ENCODE measurements at regions not wholly inside any gene's neighbourhood (a gene's known extent, or its start where the extent isn't known, plus 50 kb on each side); places are given as distances from the start of the nearest gene placed in this dataset.

DNA sequence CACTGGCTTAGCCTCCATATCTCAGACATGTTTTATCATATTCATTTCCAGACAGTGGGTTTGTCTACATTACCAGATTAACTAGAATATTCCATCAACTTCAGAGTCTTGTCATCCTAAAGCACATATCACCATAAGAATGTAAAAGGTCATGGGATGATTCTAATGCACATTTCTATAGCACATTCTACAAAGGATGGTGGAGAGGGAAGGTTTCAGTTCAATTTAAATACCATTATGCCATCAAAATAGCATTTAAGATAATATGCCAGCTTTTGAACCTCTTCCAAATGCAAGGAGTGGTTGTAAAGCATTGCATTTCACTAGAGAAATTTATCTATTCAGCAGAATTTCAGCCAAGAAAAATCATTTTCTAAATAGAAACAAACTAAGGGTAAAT, 970.5 kb downstream of the TTLL7 start:
- no peak for DNase-seq (ENCODE audit: low spot score)

DNA sequence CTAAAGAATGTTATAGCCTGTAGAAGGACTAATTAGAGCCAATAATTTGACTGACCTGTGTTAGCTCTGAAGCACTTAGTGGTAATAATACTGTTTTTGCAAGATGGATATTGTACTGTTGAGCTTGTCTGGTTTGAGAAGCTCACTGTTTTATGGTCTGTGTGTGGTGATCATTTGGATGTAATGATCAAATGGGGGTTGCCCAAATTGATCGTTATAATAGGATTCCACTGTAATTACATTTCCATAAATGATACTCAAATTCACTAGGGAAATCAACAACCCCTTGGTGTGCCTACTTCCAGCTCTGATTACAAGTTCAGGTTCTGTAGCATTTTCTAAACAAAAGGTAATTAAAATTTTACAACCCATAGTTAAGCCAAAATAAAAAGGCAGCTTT, 971.4 kb downstream of the TTLL7 start:
- DNase-seq (ENCODE audit: low spot score) = no peak

DNA sequence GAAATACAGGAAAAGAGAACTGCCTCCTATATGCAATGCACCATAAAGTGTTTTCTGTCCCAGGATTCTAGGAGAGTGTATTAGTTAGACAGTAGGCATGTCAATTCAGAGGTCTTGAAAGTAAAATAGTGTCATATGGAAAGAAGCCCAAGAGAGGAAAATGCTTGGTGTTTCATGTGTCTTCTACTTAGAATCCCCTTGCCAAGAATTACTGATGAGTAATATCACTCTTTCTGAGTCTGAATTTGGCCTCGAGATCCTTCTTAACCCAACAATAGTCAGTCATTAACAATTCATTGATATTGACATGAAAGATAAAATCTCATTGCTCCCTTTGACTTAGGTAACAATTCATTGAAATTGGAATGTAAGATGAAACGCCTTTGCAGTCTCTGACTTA, 972.2 kb downstream of the TTLL7 start:
- no peak for DNase-seq (ENCODE audit: low spot score)

DNA sequence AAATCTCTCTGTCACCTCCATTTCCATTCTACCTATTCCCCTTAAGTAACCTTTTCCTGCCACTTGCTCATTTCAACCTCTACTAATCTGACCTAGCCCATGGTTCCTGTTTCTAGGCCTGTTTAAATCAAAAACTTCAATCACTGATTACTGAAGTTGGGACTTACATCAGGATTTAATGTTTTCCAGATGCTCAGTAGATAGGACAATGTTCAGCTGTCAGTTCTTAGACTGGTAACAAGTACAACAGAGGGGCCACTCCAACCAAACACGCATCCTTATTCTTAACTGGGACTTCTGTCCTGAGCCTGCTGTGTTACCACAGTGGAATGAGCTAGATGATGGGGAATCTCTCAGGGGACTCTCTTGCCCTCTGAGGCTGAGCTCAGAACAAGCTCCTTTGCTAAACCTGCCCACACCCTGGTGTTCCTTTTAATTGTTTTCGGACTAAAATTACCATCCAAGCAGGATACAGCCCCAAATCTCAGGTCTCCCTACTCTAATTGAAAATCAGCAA, 974.6 kb downstream of the TTLL7 start:
- DNase-seq (ENCODE audit: low spot score) = no peak

DNA sequence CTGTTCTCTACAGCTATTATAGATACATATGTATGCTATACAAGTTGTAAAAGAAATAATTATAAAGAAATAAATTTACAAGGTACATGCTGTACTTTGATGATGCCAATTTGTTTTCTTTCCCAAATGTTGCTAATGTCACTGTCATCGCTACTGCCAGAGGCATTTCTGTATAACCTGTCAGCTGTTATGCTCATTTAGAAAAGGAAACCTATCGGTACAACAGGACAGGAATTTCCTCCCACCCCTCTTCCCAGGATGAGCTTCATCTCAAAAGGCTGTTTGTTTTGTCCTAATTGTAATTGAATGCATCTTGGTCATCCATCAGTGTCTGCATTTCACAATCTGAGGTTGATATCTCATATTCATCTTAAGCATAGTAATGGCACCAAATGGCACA, 975.7 kb downstream of the TTLL7 start:
- no peak for DNase-seq (ENCODE audit: low spot score)

DNA sequence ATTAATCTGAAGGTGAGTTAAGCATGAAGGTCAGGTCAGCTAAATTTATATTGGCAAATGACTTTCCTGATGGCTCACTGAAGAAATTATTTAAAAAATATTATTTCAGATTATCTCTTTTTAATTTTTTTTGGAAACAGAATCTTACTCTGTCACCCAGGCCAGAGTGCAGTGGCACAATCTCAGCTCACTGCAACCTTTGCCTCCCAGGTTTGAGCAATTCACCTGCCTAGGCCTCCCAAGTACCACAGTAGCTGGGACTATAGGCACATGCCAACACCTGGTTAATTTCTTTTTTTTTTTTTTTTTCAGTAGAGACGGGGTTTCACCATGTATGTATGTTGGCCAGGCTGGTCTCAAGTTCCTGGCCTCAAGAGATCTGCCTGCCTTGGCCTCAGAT, 976.7 kb downstream of the TTLL7 start:
- DNase-seq (ENCODE audit: low spot score) = no peak

DNA sequence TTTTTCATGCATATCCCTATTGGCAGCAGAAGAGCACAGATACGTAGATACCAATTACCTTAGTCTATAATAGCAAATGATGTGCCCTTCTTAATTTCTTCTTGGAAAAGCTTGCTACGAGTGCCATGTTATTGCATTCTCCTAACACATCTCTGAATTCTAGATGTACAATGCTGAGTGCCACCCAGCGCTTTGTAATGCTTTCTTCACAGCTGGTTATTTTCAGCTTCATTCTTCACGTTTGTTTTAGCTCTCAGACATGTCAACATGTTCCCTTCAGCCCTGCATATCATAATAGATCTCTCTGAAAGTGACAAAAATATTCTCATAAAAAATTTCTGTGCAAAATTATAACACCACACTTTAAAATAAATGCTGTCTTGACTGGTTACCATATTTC, 981.2 kb downstream of the TTLL7 start:
- no peak for DNase-seq (ENCODE audit: low spot score)

DNA sequence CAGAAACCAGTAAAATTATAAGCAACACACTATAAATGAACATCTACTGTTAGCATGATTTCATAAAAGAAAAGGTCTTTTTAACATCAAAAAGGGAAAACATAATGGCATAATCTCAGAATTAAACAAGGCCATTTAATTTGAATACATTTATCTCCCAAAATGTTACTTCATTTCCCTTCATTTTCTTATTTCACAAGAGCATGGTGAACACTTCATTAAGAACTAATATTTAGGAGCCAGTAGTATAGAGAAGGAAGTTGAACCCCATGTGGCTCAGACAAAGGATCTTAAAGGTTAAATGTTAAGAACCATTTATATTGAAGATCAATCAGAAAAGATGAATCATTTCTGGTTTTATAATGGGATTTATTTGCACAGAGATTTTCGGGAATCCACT, 981.7 kb downstream of the TTLL7 start:
- DNase-seq (ENCODE audit: low spot score) = no peak

DNA sequence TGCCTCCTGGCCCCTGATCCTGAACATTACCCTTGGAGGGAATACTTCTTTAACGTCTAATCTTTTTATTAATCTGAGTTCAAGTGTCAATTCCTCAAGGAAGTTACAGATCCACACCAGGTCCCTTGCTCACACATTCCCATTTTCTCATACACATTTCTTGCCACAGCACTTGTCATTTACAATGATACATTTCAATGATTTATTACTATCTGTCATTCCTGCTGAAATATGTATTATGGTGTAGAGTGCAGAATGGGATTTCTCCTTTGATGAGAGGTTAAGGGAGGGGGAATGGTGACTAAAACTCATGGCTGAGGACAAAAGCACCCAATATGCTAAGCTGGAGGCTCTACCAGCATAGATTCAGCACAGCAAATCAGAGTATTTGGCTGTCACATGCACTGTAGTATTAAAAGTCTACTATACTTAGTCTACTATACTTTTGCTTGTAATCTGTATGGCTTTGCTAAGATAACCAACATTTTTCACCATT, 982.5 kb downstream of the TTLL7 start:
- no peak for DNase-seq (ENCODE audit: low spot score)

DNA sequence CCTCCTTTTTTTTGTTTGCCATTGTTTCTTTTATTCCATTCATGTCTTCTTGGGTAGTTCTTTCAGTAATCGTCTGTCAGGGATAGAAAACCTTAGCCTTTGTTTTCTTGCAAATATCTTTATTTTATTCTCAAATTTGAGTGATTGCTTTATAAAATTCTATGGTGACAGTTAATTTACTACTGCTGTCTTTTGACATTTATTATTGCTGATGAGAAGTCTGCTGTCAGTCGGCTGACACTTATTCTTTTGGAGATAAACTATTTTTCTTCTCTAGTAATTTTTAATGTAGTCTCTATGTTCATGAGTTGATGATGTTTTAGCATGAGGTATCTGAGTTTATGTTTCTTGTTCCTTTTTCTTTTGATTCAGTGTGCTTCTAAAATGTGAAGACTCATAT, 983.8 kb downstream of the TTLL7 start:
- DNase-seq (ENCODE audit: low spot score) = no peak

DNA sequence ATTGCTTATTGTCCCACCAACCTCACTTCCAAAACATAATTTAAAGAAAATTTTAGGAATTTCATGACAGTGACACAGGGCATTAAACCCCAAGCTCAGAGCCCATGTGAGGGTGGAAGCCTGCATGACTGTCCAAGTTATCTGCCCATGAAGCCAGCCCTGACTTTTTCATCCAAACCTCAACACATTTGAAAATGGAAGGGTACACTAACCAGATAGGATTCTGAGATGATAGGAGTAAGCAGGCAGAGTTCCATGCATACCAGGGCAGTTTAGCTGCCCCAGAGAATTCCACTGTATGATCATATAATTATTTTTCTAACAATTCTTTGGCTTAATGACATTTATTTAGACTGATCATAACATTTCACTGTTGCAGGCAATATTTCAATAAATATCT, 986.0 kb downstream of the TTLL7 start:
- DNase-seq (ENCODE audit: low spot score) = no peak

DNA sequence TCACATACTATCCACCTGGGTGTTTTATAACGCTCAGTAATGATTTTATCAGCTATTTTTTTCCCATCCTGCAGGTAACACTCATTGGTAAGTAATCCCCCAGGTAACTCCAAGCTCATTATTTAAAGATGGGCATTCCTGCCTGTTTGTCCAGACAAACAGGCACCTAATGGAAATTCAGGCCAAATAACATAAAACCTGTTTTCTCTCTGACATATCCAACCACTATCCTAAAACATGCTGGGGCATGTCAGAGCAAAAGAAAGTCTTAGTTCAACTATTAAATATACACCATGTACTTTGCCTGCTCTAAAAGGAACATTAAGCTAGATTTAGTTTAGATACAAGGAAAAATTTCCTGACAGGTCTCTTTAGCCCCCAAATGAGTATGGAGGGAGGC, 987.7 kb downstream of the TTLL7 start:
- DNase-seq (ENCODE audit: low spot score) = no peak

DNA sequence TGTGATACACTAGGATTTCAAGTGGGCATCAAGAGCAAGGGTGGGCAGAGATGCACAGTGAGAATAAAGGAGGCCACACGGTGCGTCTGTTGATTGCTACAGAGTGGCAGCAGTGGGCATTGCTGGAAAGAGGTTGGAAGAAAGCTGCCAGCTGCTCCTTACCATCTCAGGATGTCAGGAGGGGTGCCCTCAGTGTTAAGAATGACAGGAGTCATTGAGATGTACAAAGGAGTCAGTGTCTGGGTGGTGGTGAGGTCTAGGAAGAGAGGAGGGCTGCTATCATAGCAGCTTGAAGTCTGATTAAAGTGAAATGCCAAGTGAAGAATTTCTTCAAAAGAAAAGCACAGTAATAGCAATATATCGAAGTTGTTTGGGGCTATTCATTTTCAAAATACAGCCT, 992.7 kb downstream of the TTLL7 start:
- no peak for DNase-seq (ENCODE audit: low spot score)

DNA sequence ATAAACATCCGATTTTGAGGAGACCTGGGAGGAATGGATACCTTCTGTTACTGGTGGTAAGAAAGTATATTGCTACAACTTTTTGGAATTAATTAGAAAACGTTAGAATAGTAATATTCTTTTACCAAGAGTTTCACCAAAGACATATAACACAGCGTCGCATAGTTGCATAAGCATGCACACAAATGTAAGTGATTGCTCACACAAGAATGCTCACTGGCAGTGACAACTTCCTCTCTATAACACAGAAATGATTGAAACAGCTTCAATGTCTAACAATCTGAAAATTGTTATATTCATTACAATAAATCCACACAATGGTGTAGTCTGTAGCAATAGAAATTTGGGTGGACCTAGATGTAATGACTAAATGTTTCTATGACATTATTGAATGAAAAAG, 998.6 kb downstream of the TTLL7 start:
- no peak for DNase-seq (ENCODE audit: low spot score)

DNA sequence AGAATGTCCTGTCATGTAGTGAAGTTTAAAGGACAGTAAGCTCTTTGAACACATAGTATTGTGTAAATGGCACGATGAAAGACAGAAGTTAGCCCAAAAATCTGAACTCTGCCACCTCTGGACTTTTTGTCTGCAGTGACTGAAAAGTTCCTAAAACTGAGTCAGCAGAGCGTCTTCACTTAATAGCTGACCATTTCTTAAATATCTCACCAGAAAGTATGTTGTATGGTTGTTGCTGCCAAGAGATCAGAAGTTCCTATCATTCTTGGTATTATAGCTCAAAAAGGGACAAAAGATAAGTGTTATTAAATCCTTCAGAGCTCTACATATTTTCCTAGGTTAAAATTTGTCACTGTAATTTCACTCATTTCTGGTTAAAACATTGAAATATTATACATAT, 1003.0 kb downstream of the TTLL7 start:
- DNase-seq (ENCODE audit: low spot score) = no peak

DNA sequence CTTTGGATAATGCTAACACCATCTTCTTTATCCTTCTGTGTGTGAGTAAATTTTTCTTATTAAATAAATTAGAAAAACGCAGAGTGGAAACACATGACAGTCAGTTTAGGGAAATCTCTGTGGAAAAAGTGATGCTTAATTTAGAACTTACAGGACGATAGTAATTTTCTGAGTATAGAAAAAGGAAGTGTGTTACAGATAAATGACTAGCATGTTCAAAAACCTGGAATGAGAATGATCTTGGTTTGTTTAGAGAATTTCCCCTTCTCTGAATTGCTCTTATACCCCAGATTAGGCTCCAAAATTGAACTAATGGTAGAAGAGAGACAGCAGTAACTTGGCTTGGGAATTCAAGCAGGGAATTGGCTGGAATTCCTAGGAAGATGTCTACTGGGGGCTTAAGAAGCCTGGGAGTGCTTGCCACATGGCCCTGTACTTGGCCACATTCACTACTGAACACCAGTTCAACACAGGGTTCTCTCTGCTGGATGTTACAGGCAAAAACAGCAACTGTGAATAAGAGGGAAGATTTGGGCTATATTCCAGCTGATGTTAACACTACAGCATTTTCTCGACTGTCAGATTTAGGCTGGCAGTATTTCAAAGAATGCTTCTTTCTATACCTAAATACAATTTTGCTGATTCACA, 1004.2 kb downstream of the TTLL7 start:
- no peak for DNase-seq (ENCODE audit: low spot score)

DNA sequence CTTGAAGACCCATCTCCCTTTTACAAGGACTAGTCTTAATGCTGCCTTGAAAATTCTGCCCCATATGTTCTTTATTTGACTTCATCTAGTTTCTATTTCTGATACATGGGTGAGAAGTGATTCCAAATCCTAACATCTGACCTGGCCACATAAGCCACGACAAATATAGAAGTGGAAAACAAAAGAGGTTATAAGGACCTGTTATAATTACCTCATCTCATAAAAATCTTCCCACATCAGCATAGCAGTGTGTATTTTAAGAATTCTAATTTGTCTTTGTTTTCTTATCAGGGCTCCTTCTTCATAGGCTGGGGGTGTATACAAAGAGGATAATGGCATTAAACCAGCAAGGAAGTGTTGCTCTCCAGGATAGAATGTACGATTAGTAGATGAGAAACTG, 1007.4 kb downstream of the TTLL7 start:
- no peak for DNase-seq (ENCODE audit: low spot score)

DNA sequence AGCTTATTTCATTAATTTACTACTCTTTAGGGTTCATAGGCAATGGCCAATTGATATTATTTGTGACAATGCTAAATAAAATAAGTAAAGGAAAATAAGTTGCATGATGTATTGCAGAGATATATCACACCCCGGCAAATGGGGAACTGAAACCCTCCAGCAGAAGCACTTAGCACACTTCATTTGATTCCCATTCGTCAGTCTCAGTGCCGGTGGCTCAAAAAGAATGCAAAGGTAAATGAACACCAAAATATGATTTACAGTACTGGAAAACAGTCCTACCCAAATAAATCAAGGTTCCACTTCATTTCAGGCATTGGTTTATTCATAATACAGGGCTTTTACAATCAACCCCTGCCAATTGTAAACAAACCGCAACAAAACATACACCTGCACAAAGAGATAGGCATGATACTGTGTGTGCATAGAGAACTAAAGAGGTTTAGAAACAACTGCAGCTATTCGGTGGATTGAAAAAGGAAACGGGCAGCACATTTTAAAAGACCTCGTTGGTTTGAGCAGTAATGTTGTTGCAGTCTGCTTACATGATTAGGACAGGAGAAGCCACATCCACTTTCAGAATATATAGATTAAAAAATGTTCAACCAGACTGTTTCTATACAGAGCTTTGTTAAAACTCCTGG, 1019.2 kb downstream of the TTLL7 start:
- no peak for DNase-seq (ENCODE audit: low spot score)

DNA sequence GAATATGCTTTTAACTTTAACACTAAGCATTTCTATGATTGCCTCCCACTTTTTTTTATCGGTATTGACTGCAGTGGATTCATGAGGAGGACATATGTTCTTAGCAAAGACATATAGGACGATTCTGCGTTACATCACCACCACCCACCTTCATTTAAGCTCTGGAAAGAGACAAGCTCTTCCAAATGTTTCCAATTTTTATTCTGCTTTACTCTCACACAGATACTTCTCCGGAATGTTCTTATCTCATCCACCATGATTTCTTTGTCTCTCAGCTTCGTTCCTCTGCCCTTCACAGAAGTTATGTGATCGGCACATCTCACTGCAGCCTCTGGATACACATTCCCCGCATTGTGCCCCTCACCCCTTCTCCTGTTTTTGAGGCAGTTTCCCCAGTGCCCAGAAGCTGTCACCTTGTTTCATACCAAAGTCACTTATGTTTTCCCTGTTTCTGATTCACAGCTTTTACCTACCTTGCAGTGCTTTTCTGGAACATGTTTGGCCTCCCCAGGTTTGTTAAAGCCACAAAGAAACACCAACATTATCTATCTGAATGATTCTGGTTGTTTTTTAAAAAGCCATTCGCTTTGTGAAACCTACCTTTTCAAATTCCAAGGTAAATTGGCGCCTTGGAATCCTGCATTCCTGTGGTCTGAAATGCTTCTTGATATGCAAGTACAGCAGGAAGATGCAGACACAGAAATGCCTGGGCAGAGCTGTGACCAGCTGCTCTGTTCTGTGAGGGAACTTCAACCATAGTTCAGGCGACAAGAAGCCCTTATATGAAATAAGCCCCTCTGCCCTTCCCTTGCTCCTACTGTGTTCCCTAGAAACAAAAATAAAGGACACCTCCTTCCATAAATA, 1020.2 kb downstream of the TTLL7 start:
- no peak for DNase-seq (ENCODE audit: low spot score)

DNA sequence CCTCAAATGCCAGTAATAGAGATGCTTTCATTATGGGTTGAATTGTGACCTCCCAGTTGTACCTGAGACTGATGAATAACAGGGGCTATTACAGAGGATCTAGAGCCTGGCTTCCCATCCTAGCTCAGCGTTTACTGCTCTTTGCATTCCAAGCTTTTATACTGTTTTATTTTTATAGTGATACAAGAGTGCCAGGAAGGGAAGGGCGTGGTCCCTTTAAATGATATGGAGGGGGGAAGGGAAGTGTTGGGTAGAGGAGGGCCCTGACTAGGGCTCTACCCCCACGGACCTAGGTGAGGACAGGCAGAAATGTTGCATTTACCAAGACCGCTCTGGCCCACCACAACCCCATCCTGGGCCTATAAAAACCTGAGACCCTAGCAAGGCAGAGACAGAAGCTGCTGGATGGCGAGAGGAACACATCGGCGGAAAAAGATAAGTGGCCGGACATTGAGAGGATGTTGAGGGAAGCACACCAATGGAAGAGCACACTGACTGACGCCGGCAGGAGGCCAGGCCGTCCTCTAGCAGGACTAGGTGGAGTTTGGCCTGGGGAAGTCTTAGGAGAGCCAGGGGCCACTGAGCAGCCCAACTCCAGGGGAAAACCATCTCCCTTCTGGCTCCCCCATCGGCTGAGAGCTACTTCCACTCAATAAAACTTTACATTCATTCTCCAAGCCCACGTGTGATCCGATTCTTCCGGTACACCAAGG, 1025.9 kb downstream of the TTLL7 start:
- DNase-seq (ENCODE audit: low spot score) = no peak

DNA sequence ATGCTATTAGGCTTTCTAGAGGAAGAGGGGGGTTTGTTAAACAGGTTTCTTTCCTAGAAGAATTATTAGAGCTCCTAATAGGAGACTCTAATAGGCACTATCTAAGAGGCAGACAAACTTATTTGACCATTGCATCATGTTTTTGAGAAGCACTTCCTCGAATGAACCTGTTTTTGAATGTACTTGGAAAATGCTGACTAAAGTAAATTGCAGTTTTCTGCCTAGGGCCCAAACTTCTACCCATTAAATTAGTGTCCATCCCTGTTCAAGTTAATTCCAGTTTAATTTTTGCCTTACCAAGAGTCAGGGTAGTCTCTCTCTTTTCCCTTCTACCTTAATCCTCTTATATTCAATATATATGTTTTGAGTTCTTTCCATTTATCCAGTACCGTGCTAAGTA, 1029.6 kb downstream of the TTLL7 start:
- DNase-seq (ENCODE audit: low spot score) = no peak

DNA sequence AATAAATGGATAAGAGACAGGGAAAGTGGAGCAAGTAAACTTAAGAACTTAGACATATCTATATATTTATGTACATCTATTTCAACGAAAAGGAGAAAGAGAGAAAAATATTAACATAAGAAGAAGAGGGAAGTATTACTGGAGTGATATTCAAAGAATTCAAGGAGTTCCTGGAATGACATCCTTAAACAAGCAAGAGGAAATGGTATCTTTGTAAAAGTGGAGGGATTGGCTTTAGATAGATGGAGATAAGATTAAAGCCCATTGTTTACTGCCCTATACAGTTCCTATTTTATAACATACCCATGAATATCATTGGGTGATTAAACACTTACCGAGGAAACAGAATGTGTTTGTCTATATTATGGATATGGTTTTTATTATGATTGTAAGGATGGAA, 1036.3 kb downstream of the TTLL7 start:
- DNase-seq (ENCODE audit: low spot score) = no peak
